ENCODE measurements at regions not wholly inside any gene's neighbourhood (a gene's known extent, or its start where the extent isn't known, plus 50 kb on each side); places are given as distances from the start of the nearest gene placed in this dataset.
A peak's percentile ranks its signal among the peaks of the same experiment; 100 is the strongest.

GRCh38 chr17:70797166-70797565 lies 627.8 kb downstream of the KCNJ2 start:
- CTCF ChIA-PET, result no interaction called here
- Histone ChIP-seq H3K4me3 (no peak overlapping the region), H3K27ac (no peak overlapping the region), H3K4me2 (no peak overlapping the region), H3K9me3 (peaks cover 3% of the 10 kb centered on the region; the same call in 1 of the 3 replicates), H3K4me1 (no peaks in the 10 kb centered on the region)
- no peak for TF ChIP-seq CBX8 (IDR thresholded peaks at IDR 0.05)
- TF ChIP-seq KDM5A (IDR thresholded peaks at IDR 0.05), result no peak
- TF ChIP-seq EP300 (IDR thresholded peaks at IDR 0.05), result no peak
- no peak for TF ChIP-seq FOSL2 (IDR thresholded peaks at IDR 0.05)
- TF ChIP-seq FOSL2 (CRISPR knock-in tag; IDR thresholded peaks at IDR 0.05), result no peak
- ATAC-seq (no peak), FAIRE-seq (no peak), DNase-seq (ENCODE audit: low read depth in 1 of 2, low spot score in 1 of 2) (no peak)
- POLR2A ChIA-PET, result no interaction called here
- 38% methylated on average over 5 of the region's 5 CpGs for WGBS (ENCODE audit: missing lambda C conversion rate)

GRCh38 chr17:70804161-70804560 lies 634.8 kb downstream of the KCNJ2 start:
- 0 out of 3 replicates have a peak, but pooled peaks cover 3% of the 10 kb centered on the region for H3K9me3 ChIP-seq
- H3K4me1 ChIP-seq, result no peaks in the 10 kb centered on the region
- no peak overlapping the region for H3K27ac ChIP-seq
- ATAC-seq (no peak), DNase-seq (ENCODE audit: low read depth in 1 of 2, low spot score in 1 of 2) (no peak), FAIRE-seq (no peak)
- ChIA-PET CTCF (no interaction called here), POLR2A (no interaction called here)
- TF ChIP-seq HDAC2 (IDR thresholded peaks at IDR 0.05), result no peak
- no peak for TF ChIP-seq RCOR1 (IDR thresholded peaks at IDR 0.05; ENCODE audit: low read depth, low read length)
- H3K4me3 ChIP-seq, result no peak overlapping the region
- H3K4me2 ChIP-seq, result no peak overlapping the region

- 6% methylated on average over 2 of the region's 2 CpGs for WGBS (ENCODE audit: missing lambda C conversion rate)
- TF ChIP-seq HOXB13 (CRISPR knock-in tag; IDR thresholded peaks at IDR 0.05; ENCODE audit: low read depth), result no peak
- no peak for TF ChIP-seq MAZ (IDR thresholded peaks at IDR 0.05; ENCODE audit: borderline replicate concordance, low read depth, low read length)
- no peak for TF ChIP-seq HDAC2 (IDR thresholded peaks at IDR 0.05)
- no peak for TF ChIP-seq RNF2 (IDR thresholded peaks at IDR 0.05; ENCODE audit: borderline replicate concordance, low read depth)
- Histone ChIP-seq H3K4me3 (no peak overlapping the region), H3K9me3 (peaks cover 3% of the 10 kb centered on the region; the same call in 1 of the 3 replicates), H3K27ac (no peak overlapping the region), H3K4me2 (no peak overlapping the region), H3K4me1 (no peaks in the 10 kb centered on the region)
- POLR2A ChIA-PET, result interaction anchor here (0.6 kb wide), 1 partner anchor 1328 kb away, joined by 3 read pairs; no protein-coding TSS in a partner anchor
- peak; percentile 56 to 75; a peak in 4 of 6 replicates for ATAC-seq
- DNase-seq (ENCODE audit: low read depth in 1 of 2, low spot score in 1 of 2), result peak; percentile 3 to 35
- FAIRE-seq, result no peak
- CTCF ChIA-PET, result interaction anchor here (0.9 to 1.6 kb wide), 4 partner anchors 9 to 1312 kb away, joined by 3 to 4 read pairs (median 4); partner anchors contain the start of gene SOX9
These were observed 639.3 kb downstream of the KCNJ2 start for GRCh38 chr17:70808596-70808995.

GRCh38 chr17:70810609-70811008 lies 641.3 kb downstream of the KCNJ2 start:
- Histone ChIP-seq H3K4me2 (no peak overlapping the region), H3K27ac (no peak overlapping the region), H3K9me3 (no peaks in the 10 kb centered on the region; the same call in 2 of the 3 replicates), H3K4me1 (no peaks in the 10 kb centered on the region), H3K4me3 (no peak overlapping the region)
- DNase-seq (ENCODE audit: low read depth in 1 of 2, low spot score in 1 of 2) (no peak), FAIRE-seq (no peak), ATAC-seq (no peak)
- no peak for TF ChIP-seq HOXB13 (CRISPR knock-in tag; IDR thresholded peaks at IDR 0.05; ENCODE audit: low read depth)
- 0 out of 2 replicates have a peak, but pooled peaks have one; percentile 8 for TF ChIP-seq NFE2L2 (conservative IDR thresholded peaks at IDR 0.05; ENCODE audit: low read length)
- no peak for TF ChIP-seq ZFP36 (IDR thresholded peaks at IDR 0.05; ENCODE audit: borderline replicate concordance, partially characterized antibody)
- no peak for TF ChIP-seq MAFK (IDR thresholded peaks at IDR 0.05; ENCODE audit: partially characterized antibody)
- 8% methylated on average over 1 of the region's 1 CpG for WGBS (ENCODE audit: missing lambda C conversion rate)
- POLR2A ChIA-PET, result no interaction called here
- CTCF ChIA-PET, result interaction anchor here (0.6 kb wide), 1 partner anchor 487 kb away, joined by 4 read pairs; no protein-coding TSS in a partner anchor

- ChIA-PET POLR2A (no interaction called here), CTCF (no interaction called here)
- TF ChIP-seq EP300 (IDR thresholded peaks at IDR 0.05) (no peak), FOSB (CRISPR knock-in tag; IDR thresholded peaks at IDR 0.05) (no peak), BCL3 (IDR thresholded peaks at IDR 0.05) (no peak), JUNB (IDR thresholded peaks at IDR 0.05) (no peak), EHMT2 (IDR thresholded peaks at IDR 0.05; ENCODE audit: low read depth) (no peak), ZFP36 (IDR thresholded peaks at IDR 0.05; ENCODE audit: borderline replicate concordance, partially characterized antibody) (no peak), CEBPB (IDR thresholded peaks at IDR 0.05) (no peak), RAD21 (conservative IDR thresholded peaks at IDR 0.05 in 1 of 2, IDR thresholded peaks at IDR 0.05 in 1 of 2) (no peak), ZSCAN20 (CRISPR knock-in tag; IDR thresholded peaks at IDR 0.05) (no peak), NFE2L2 (conservative IDR thresholded peaks at IDR 0.05; ENCODE audit: low read length) (no peak), USF2 (IDR thresholded peaks at IDR 0.05) (no peak)
- no peak overlapping the region for H3K4me2 ChIP-seq
- WGBS (ENCODE audit: missing lambda C conversion rate), result 50% methylated on average over 12 of the region's 12 CpGs
- H3K4me3 ChIP-seq, result no peak overlapping the region
- ATAC-seq (no peak), FAIRE-seq (no peak), DNase-seq (ENCODE audit: low read depth in 1 of 2, low spot score in 1 of 2) (no peak)
- no peaks in the 10 kb centered on the region for H3K4me1 ChIP-seq
- H3K27ac ChIP-seq, result no peak overlapping the region
- no peaks in the 10 kb centered on the region; the same call in 2 of the 3 replicates for H3K9me3 ChIP-seq
These were observed 644.1 kb downstream of the KCNJ2 start for GRCh38 chr17:70813355-70813930.
